Endothelial cell of umbilical vein (primary cell): ENCODE measurements at regions not wholly inside any gene's neighbourhood (a gene's known extent, or its start where the extent isn't known, plus 50 kb on each side); places are given as distances from the start of the nearest gene placed in this dataset.

Experiments
- BruUV-seq: library from RNA; stranded (reverse); fragments of 400-500 nt; replicated peaks from 2 replicates; lab custom pipeline; 2021; lab: Mats Ljungman, UMichigan
- CTCF ChIA-PET: fragments of 300-600, 350-600 bp; sonication (Branson Sonifier 250); formaldehyde crosslinking; loops from one replicate; lab custom pipeline; 2021; ENCODE audit warnings: antibody characterized with exemption, inconsistent platforms; lab: Charles Lee
- POLR2A ChIA-PET: fragments of 300-600, 350-600 bp; sonication (Branson Sonifier 250); formaldehyde crosslinking; loops from one replicate; lab custom pipeline; 2021; ENCODE audit warnings: antibody characterized with exemption, inconsistent platforms; lab: Charles Lee
- DNase-seq: peaks from one replicate; pipeline ENCODE4 v3.0.0-alpha.2; 2011; ENCODE audit warnings: low read depth, low spot score
- FAIRE-seq: peaks from 2 replicates; lab custom pipeline; 2011; peaks lifted over from hg19 to GRCh38; lab: Jason Lieb, UNC
- H2AFZ ChIP-seq: 2 replicates; pipeline ENCODE4 v1.6.0; 2012; ENCODE audit warnings: low read depth, low read length, control low read depth, inconsistent platforms
- H3K27ac ChIP-seq: 2 replicates; pipeline ENCODE4 v1.5.1; 2011; ENCODE audit warnings: low read depth, mild to moderate bottlenecking, control low read depth, low read length, moderate library complexity; ENCODE audit not compliant: insufficient read depth
- H3K27me3 ChIP-seq, 2 experiments: 2 replicates each; pipeline versions ENCODE4 v1.6.0 to v1.6.1; 2011; ENCODE audit warnings: low read length in 2 of 2, mixed read lengths in 1 of 2; ENCODE audit not compliant: control insufficient read depth in 2 of 2, insufficient read depth in 2 of 2
- H3K36me3 ChIP-seq, 2 experiments: 2 replicates in 1 of 2; 3 replicates in 1 of 2; pipeline ENCODE4 v1.5.1; 2011; ENCODE audit warnings: low read length in 2 of 2, mild to moderate bottlenecking in 1 of 2, moderate library complexity in 1 of 2; ENCODE audit not compliant: control insufficient read depth in 2 of 2, insufficient read depth in 2 of 2; ENCODE audit errors: extremely low read depth in 1 of 2
- H3K4me1 ChIP-seq: 3 replicates; pipeline ENCODE4 v1.5.1; 2011; ENCODE audit warnings: mild to moderate bottlenecking, low read length; ENCODE audit not compliant: control insufficient read depth, insufficient read depth; ENCODE audit errors: extremely low read depth
- H3K4me2 ChIP-seq: 2 replicates; pipeline ENCODE4 v1.6.1; 2011; ENCODE audit warnings: low read length, control low read depth, mixed read lengths; ENCODE audit not compliant: insufficient read depth
- H3K4me3 ChIP-seq, 3 experiments: fragments of 200-600 bp in 1 of 3; sonication (generic), shearing (Covaris generic) in 1 of 3; replicated peaks in 1 of 3; 2 replicates each; pipeline ENCODE4 v1.5.1; 2011 to 2016; ENCODE audit warnings: control low read depth in 3 of 3, low read length in 3 of 3, mild to moderate bottlenecking in 2 of 3, inconsistent platforms in 1 of 3, low read depth in 1 of 3, moderate library complexity in 1 of 3; ENCODE audit not compliant: insufficient read depth in 1 of 3
- H3K79me2 ChIP-seq: 2 replicates; pipeline ENCODE4 v1.6.0; 2012; ENCODE audit warnings: low read length, inconsistent platforms; ENCODE audit not compliant: control insufficient read depth, insufficient read depth
- H3K9ac ChIP-seq: replicated peaks from 2 replicates; pipeline ENCODE3; 2011; ENCODE audit warnings: low read length, control low read depth; ENCODE audit not compliant: insufficient read depth; ENCODE audit errors: extremely low read depth
- H3K9me1 ChIP-seq: replicated peaks from 3 replicates; pipeline ENCODE4 v1.6.0; 2011; ENCODE audit warnings: mild to moderate bottlenecking, low read length; ENCODE audit not compliant: control insufficient read depth, insufficient read depth; ENCODE audit errors: extremely low read depth
- H3K9me3 ChIP-seq: replicated peaks from 2 replicates; pipeline ENCODE4 v1.5.1; 2012; ENCODE audit warnings: low read length, inconsistent platforms; ENCODE audit not compliant: control insufficient read depth, insufficient read depth
- H4K20me1 ChIP-seq: replicated peaks from 2 replicates; pipeline ENCODE3; 2011; ENCODE audit warnings: mild to moderate bottlenecking, low read length; ENCODE audit not compliant: control insufficient read depth, insufficient read depth; ENCODE audit errors: extremely low read depth
- CTCF ChIP-seq, 2 donors: IDR thresholded peaks; 1 replicate in 1 of 2; 2 replicates in 1 of 2; pipeline ENCODE4 v1.5.1; 2011; ENCODE audit warnings: low read length in 2 of 2, mild to moderate bottlenecking in 2 of 2, moderate library complexity in 2 of 2, control low read depth in 1 of 2, inconsistent platforms in 1 of 2, low read depth in 1 of 2; ENCODE audit not compliant: insufficient read depth in 1 of 2; ENCODE audit errors: extremely low read depth in 1 of 2
- EZH2 ChIP-seq: IDR thresholded peaks from 2 replicates; pipeline ENCODE4 v1.6.1; 2012; ENCODE audit warnings: borderline replicate concordance, low read depth, mild to moderate bottlenecking, moderate library complexity, low read length, inconsistent platforms; ENCODE audit not compliant: severe bottlenecking
- FOS ChIP-seq: IDR thresholded peaks from 2 replicates; pipeline ENCODE4 v1.6.1; 2011; ENCODE audit warnings: mild to moderate bottlenecking, low read length, moderate library complexity, borderline replicate concordance; ENCODE audit not compliant: insufficient read depth
- GATA2 ChIP-seq: IDR thresholded peaks from 2 replicates; pipeline ENCODE4 v1.7.0; 2011; ENCODE audit warnings: low read depth, mild to moderate bottlenecking, moderate library complexity, mixed read lengths, low read length; ENCODE audit not compliant: insufficient read length, insufficient read depth
- JUN ChIP-seq: IDR thresholded peaks from 2 replicates; pipeline ENCODE4 v1.6.1; 2011; ENCODE audit warnings: borderline replicate concordance, low read depth; ENCODE audit not compliant: insufficient read length, insufficient read depth
- MAX ChIP-seq: IDR thresholded peaks from 2 replicates; pipeline ENCODE4 v1.6.1; 2011; ENCODE audit not compliant: insufficient read depth, insufficient read length
- MYC ChIP-seq: IDR thresholded peaks from one replicate; pipeline ENCODE4 v1.6.1; 2011; ENCODE audit warnings: mild to moderate bottlenecking, low read depth, low read length
- POLR2A ChIP-seq: IDR thresholded peaks from 2 replicates; pipeline ENCODE4 v1.6.1; 2012; ENCODE audit warnings: low read depth, mild to moderate bottlenecking, control low read depth, low read length
- POLR2AphosphoS5 ChIP-seq: IDR thresholded peaks from 2 replicates; pipeline ENCODE4 v1.6.1; 2012; ENCODE audit warnings: low read depth, mild to moderate bottlenecking, control low read depth, low read length, moderate library complexity; ENCODE audit not compliant: insufficient read depth
- dilution Hi-C: fragments of 300-500 bp; cut with MboI; formaldehyde crosslinking; loops from one replicate; pipeline ENCODE4 v1.15.0; 2019; ENCODE audit warnings: low sequenced_read_pairs; ENCODE audit not compliant: extremely low pct_ligation_motif_present
- intact Hi-C: fragments of 100-400 bp; cut with micrococcal nuclease; formaldehyde crosslinking; loops from one replicate; pipeline ENCODE4 v1.10.0; 2022

DNA sequence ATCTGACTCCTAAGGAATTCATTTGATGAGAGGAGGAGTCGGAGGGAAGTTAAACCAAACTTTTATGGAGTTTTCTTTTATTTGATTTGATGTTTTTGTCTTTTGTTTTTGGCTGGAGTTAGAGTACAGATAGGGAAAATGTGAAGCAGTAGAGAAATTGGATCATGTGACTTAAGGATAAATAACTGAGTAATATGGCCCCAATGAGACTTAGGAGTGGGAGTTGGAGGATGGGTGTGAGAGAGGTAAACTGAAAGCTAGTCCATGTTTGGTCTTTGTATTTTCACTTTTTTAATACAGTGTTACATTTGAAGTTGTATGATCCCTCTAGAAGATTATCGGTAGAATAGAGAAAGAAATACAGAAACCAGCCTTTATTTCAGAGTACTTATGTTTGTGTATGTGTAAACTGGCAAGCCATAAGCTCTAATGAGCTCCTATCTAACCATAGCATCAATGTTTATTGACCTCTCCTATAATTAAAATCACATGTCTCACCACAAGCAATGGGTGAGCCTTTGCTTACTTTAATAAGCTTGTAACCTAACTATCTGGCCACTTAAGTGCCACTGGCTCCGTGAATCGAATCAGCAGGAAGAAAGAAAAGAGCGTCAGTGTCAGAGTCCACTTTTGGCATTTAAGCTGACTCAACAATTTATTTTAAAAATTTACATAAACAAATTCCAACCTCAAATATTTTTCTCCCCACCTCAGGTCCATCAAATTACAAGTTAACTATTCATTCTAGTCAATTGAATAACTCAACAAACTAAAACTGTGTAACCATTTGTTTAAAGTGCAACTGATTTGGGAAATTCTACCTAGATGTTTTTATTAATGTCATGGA is 113.8 kb downstream of the EPDR1 start:
- no TSS peak for BruUV-seq
- Histone ChIP-seq H2AFZ (no peak overlapping the region), H3K9me3 (no peaks in the 10 kb centered on the region), H3K36me3 (no peaks in the 10 kb centered on the region), H3K4me3 (no peak overlapping the region), H3K4me2 (no peak overlapping the region), H3K79me2 (no peaks in the 10 kb centered on the region), H3K27me3 (no peaks in the 10 kb centered on the region), H3K9ac (no peak overlapping the region), H3K27ac (no peak overlapping the region), H3K9me1 (no peaks in the 10 kb centered on the region), H4K20me1 (no peaks in the 10 kb centered on the region), H3K4me1 (no peaks in the 10 kb centered on the region)
- intact Hi-C loops (no loop called here), dilution Hi-C loops (no loop called here)
- ChIA-PET POLR2A (no interaction called here), CTCF (interaction anchor here (1.1 kb wide), 1 partner anchor 14 kb away, joined by 3 read pairs; no protein-coding TSS in a partner anchor)
- no peak for TF ChIP-seq FOS
- no peak for TF ChIP-seq GATA2
- no peak for TF ChIP-seq JUN
- TF ChIP-seq MYC, result no peak
- no peak for TF ChIP-seq MAX
- no peak for TF ChIP-seq POLR2AphosphoS5
- no peak for TF ChIP-seq POLR2A
- TF ChIP-seq EZH2, result no peak
- no peak for TF ChIP-seq CTCF (IDR thresholded peaks at IDR 0.05; ENCODE audit: extremely low read depth in 1 of 2, insufficient read depth in 1 of 2, low read depth in 1 of 2, low read length in 2 of 2)
- FAIRE-seq (no peak), DNase-seq (no peak)
